H1 (cell line): ENCODE measurements at regions not wholly inside any gene's neighbourhood (a gene's known extent, or its start where the extent isn't known, plus 50 kb on each side); places are given as distances from the start of the nearest gene placed in this dataset.

Source experiments
- CTCF ChIA-PET: fragments of 300-600 bp; sonication (Branson Sonifier 250); formaldehyde crosslinking; loops from one replicate; lab custom pipeline; 2021; ENCODE audit not compliant: partially characterized antibody; lab: Charles Lee
- POLR2A ChIA-PET: fragments of 300-600 bp; sonication (Branson Sonifier 250); formaldehyde crosslinking; loops from one replicate; lab custom pipeline; 2021; ENCODE audit warnings: inconsistent platforms; ENCODE audit not compliant: partially characterized antibody; lab: Charles Lee
- DNase-seq, 2 experiments: peaks; one replicate each; pipeline versions ENCODE4 v3.0.0 to v3.0.0-alpha.2; 2010 to 2022; ENCODE audit warnings: low spot score in 2 of 2, low read depth in 1 of 2, mixed read lengths in 1 of 2
- FAIRE-seq: peaks from 2 replicates; lab custom pipeline; 2011; peaks lifted over from hg19 to GRCh38; lab: Jason Lieb, UNC
- H2AFZ ChIP-seq: 2 replicates; pipeline ENCODE4 v1.8.1; 2012; ENCODE audit warnings: low read length, inconsistent platforms
- H2AK5ac ChIP-seq: 2 replicates; pipeline ENCODE4 v1.6.1; 2013; ENCODE audit warnings: low read depth, low read length
- H2BK120ac ChIP-seq: replicated peaks from 2 replicates; pipeline ENCODE3; 2013; ENCODE audit warnings: low read depth, low read length, inconsistent platforms
- H2BK12ac ChIP-seq: 2 replicates; pipeline ENCODE4 v1.6.1; 2013; ENCODE audit warnings: low read depth, low read length
- H2BK15ac ChIP-seq: 2 replicates; pipeline ENCODE4 v1.6.1; 2013; ENCODE audit warnings: low read length
- H2BK20ac ChIP-seq: 2 replicates; pipeline ENCODE4 v1.6.1; 2013; ENCODE audit warnings: low read length
- H2BK5ac ChIP-seq: 2 replicates; pipeline ENCODE4 v1.6.1; 2013; ENCODE audit warnings: low read depth, low read length
- H3K14ac ChIP-seq: 2 replicates; pipeline ENCODE4 v1.6.1; 2013; ENCODE audit warnings: inconsistent platforms; ENCODE audit not compliant: insufficient read length
- H3K18ac ChIP-seq: 2 replicates; pipeline ENCODE4 v1.6.1; 2013; ENCODE audit warnings: low read length; ENCODE audit errors: extremely low read depth
- H3K23ac ChIP-seq: 2 replicates; pipeline ENCODE4 v1.6.1; 2013; ENCODE audit warnings: inconsistent platforms; ENCODE audit not compliant: insufficient read length
- H3K23me2 ChIP-seq: 2 replicates; pipeline ENCODE4 v1.6.1; 2013; ENCODE audit warnings: low read depth, low read length
- H3K27ac ChIP-seq: 2 replicates; pipeline ENCODE4 v1.6.1; 2011; ENCODE audit warnings: low read depth, low read length, inconsistent platforms
- H3K27me3 ChIP-seq, 4 experiments: replicated peaks in 1 of 4; 1 replicate in 1 of 4; 2 replicates in 3 of 4; pipeline versions ENCODE4 v1.6.1 to v1.8.1; 2011 to 2013; ENCODE audit warnings: low read length in 3 of 4, mild to moderate bottlenecking in 3 of 4, inconsistent platforms in 2 of 4, mixed read lengths in 2 of 4, moderate library complexity in 1 of 4; ENCODE audit not compliant: control insufficient read depth in 3 of 4, insufficient read depth in 3 of 4; ENCODE audit errors: extremely low read depth in 1 of 4
- H3K36me3 ChIP-seq, 4 experiments: 2 replicates each; pipeline versions ENCODE4 v1.6.1 to v1.8.1; 2011 to 2013; ENCODE audit warnings: mild to moderate bottlenecking in 4 of 4, low read length in 3 of 4, moderate library complexity in 2 of 4, control low read depth in 1 of 4, inconsistent platforms in 1 of 4; ENCODE audit not compliant: insufficient read depth in 4 of 4, control insufficient read depth in 2 of 4
- H3K4ac ChIP-seq: replicated peaks from 2 replicates; pipeline ENCODE3; 2013; ENCODE audit warnings: low read length, low read depth, mixed read lengths, inconsistent platforms; ENCODE audit not compliant: insufficient read length
- H3K4me1 ChIP-seq, 4 experiments: replicated peaks in 1 of 4; 1 replicate in 1 of 4; 2 replicates in 3 of 4; pipeline versions ENCODE4 v1.6.1 to v1.8.1; 2011 to 2013; ENCODE audit warnings: low read length in 3 of 4, inconsistent platforms in 2 of 4, mixed read lengths in 1 of 4; ENCODE audit not compliant: insufficient read depth in 4 of 4, control insufficient read depth in 3 of 4
- H3K4me2 ChIP-seq, 2 experiments: 2 replicates each; pipeline versions ENCODE4 v1.6.1 to v1.8.1; 2011 to 2013; ENCODE audit warnings: low read depth in 2 of 2, low read length in 2 of 2, control low read depth in 1 of 2, inconsistent platforms in 1 of 2, mild to moderate bottlenecking in 1 of 2; ENCODE audit not compliant: insufficient read depth in 1 of 2
- H3K4me3 ChIP-seq, 4 experiments: fragments of 200-600, 300-600 bp in 1 of 4; sonication (generic), shearing (Covaris generic), sonication (Bioruptor Twin) in 1 of 4; 2 replicates each; pipeline versions ENCODE4 v1.5.1 to v1.8.1; 2011 to 2016; ENCODE audit warnings: low read length in 4 of 4, low read depth in 3 of 4, control low read depth in 2 of 4, inconsistent platforms in 2 of 4, mild to moderate bottlenecking in 2 of 4, mixed read lengths in 1 of 4, moderate library complexity in 1 of 4; ENCODE audit not compliant: insufficient read depth in 2 of 4; ENCODE audit errors: extremely low read depth in 1 of 4
- H3K56ac ChIP-seq: replicated peaks from 2 replicates; pipeline ENCODE3; 2013; ENCODE audit warnings: low read depth, mild to moderate bottlenecking, mixed read lengths, low read length, inconsistent platforms; ENCODE audit not compliant: insufficient read length
- H3K79me1 ChIP-seq: 2 replicates; pipeline ENCODE4 v1.6.1; 2013; ENCODE audit warnings: low read depth, low read length, control low read depth
- H3K79me2 ChIP-seq, 2 experiments: 2 replicates each; pipeline versions ENCODE4 v1.6.1 to v1.8.1; 2012 to 2013; ENCODE audit warnings: low read length in 2 of 2, mild to moderate bottlenecking in 2 of 2, inconsistent platforms in 1 of 2; ENCODE audit not compliant: insufficient read depth in 2 of 2, control insufficient read depth in 1 of 2
- H3K9ac ChIP-seq, 4 experiments: replicated peaks in 1 of 4; 1 replicate in 1 of 4; 2 replicates in 3 of 4; pipeline versions ENCODE4 v1.6.1 to v1.8.1; 2011 to 2013; ENCODE audit warnings: low read depth in 3 of 4, low read length in 3 of 4, control low read depth in 2 of 4, mild to moderate bottlenecking in 2 of 4, moderate library complexity in 2 of 4, inconsistent platforms in 1 of 4; ENCODE audit errors: extremely low read depth in 1 of 4
- H3K9me3 ChIP-seq, 2 experiments: 2 replicates each; pipeline versions ENCODE4 v1.6.1 to v1.8.1; 2012 to 2013; ENCODE audit warnings: mild to moderate bottlenecking in 2 of 2, moderate library complexity in 2 of 2, control low read depth in 1 of 2, inconsistent platforms in 1 of 2, low read depth in 1 of 2, low read length in 1 of 2, mixed read lengths in 1 of 2; ENCODE audit not compliant: insufficient read depth in 2 of 2
- H4K20me1 ChIP-seq, 2 experiments: replicated peaks in 1 of 2; 2 replicates each; pipeline versions ENCODE3 to v1.8.1; 2011 to 2013; ENCODE audit warnings: inconsistent platforms in 2 of 2, low read length in 2 of 2, mild to moderate bottlenecking in 1 of 2; ENCODE audit not compliant: insufficient read depth in 2 of 2, control insufficient read depth in 1 of 2
- H4K5ac ChIP-seq: 2 replicates; pipeline ENCODE4 v1.6.1; 2013; ENCODE audit warnings: low read length, low read depth, mixed read lengths, inconsistent platforms; ENCODE audit not compliant: insufficient read length
- H4K8ac ChIP-seq: 2 replicates; pipeline ENCODE4 v1.8.0; 2013; ENCODE audit warnings: mild to moderate bottlenecking, moderate library complexity, low read length, inconsistent platforms; ENCODE audit not compliant: insufficient read depth; ENCODE audit errors: extremely low read depth
- H4K91ac ChIP-seq: replicated peaks from 2 replicates; pipeline ENCODE3; 2013; ENCODE audit warnings: low read length, mixed read lengths, inconsistent platforms; ENCODE audit not compliant: insufficient read length
- EGR1 ChIP-seq: IDR thresholded peaks from 2 replicates; pipeline ENCODE4 v1.6.1; 2011; ENCODE audit warnings: low read depth, low read length, borderline replicate concordance
- FOSL1 ChIP-seq: IDR thresholded peaks from 2 replicates; pipeline ENCODE4 v1.6.1; 2011; ENCODE audit warnings: mild to moderate bottlenecking, low read depth, low read length, moderate library complexity; ENCODE audit not compliant: insufficient read depth
- POLR2AphosphoS5 ChIP-seq: IDR thresholded peaks from 2 replicates; pipeline ENCODE4 v1.6.1; 2011; ENCODE audit warnings: low read depth, low read length
- RAD21 ChIP-seq, 2 experiments: IDR thresholded peaks in 1 of 2; conservative IDR thresholded peaks in 1 of 2; 2 replicates each; pipeline ENCODE4 v1.6.1; 2011; ENCODE audit warnings: low read depth in 2 of 2, low read length in 2 of 2, improper control_type of control experiment in 1 of 2, inconsistent platforms in 1 of 2, mild to moderate bottlenecking in 1 of 2, moderate library complexity in 1 of 2
- SIN3A ChIP-seq, 2 experiments: IDR thresholded peaks in 1 of 2; conservative IDR thresholded peaks in 1 of 2; 2 replicates each; pipeline ENCODE4 v1.6.1; 2011 to 2012; ENCODE audit warnings: low read length in 2 of 2, improper control_type of control experiment in 1 of 2, low read depth in 1 of 2, mild to moderate bottlenecking in 1 of 2
- SIRT6 ChIP-seq: IDR thresholded peaks from one replicate; pipeline ENCODE4 v1.7.1; 2012; ENCODE audit warnings: low read length, inconsistent platforms
- SP1 ChIP-seq: IDR thresholded peaks from 2 replicates; pipeline ENCODE4 v1.6.1; 2011; ENCODE audit warnings: low read depth, low read length
- TBP ChIP-seq: IDR thresholded peaks from 2 replicates; pipeline ENCODE4 v1.6.1; 2011; ENCODE audit warnings: low read depth, low read length, improper control_type of control experiment
- ZNF274 ChIP-seq: IDR thresholded peaks from 2 replicates; pipeline ENCODE4 v1.7.0; 2012; ENCODE audit warnings: low read length, borderline replicate concordance; ENCODE audit errors: extremely low read depth
- WGBS, 2 experiments: shearing (Covaris generic) in 1 of 2; methylation state at CpG; one replicate each; pipeline versions ENCODE4 v1.1.6 to v1.1.7; 2013 to 2015; ENCODE audit warnings: low lambda C conversion rate in 2 of 2, mixed read lengths in 2 of 2, inconsistent platforms in 1 of 2, low coverage in 1 of 2, missing lambda C conversion rate in 1 of 2; ENCODE audit not compliant: insufficient replicate concordance in 2 of 2, insufficient coverage in 1 of 2, insufficient read length in 1 of 2; ENCODE audit errors: extremely low coverage in 1 of 2, missing lambda C conversion rate in 1 of 2; 5-methylcytosine and 5-hydroxymethylcytosine counted together
- TF ChIP-seq, protein P1 (sequence below): IDR thresholded peaks from 2 replicates; pipeline ENCODE4 v1.6.1; 2012; ENCODE audit warnings: low read length, inconsistent platforms

DNA sequence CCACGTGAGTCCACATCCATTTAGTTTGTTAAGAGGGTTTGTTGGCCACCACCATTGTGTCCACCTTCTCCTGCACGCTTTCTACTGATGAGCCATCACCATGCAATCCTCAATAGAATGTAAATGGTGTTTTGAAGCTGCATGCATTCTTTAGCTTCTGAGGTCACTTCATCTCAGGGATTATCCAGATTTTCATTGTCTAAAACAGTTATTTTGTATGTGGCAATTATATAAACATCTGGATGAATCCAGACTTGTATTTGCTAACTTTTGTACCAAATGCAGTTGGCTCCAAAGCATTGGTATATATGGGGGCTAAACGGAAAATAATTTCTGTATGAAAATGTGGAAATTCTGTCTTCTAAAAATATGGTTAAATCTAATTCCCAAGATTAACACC lies 231.2 kb upstream of the ARID1B start:
- POLR2A ChIA-PET = no interaction called here
- WGBS, 2 experiments = 91% methylated on average over 3 of the region's 3 CpGs; no CpG with 5 or more reads in 1 of the 2 experiments
- Histone ChIP-seq H3K4me1 (no peaks in the 10 kb centered on the region), H2AFZ (no peak overlapping the region), H2BK5ac (no peak overlapping the region), H3K27me3 (no peaks in the 10 kb centered on the region), H3K4ac (no peak overlapping the region), H3K18ac (no peak overlapping the region), H2AK5ac (no peak overlapping the region), H2BK12ac (no peak overlapping the region), H3K36me3 (no peaks in the 10 kb centered on the region), H2BK120ac (no peak overlapping the region), H3K4me2 (no peak overlapping the region), H4K5ac (no peak overlapping the region), H3K9me3 (no peaks in the 10 kb centered on the region), H2BK15ac (no peak overlapping the region), H3K4me3 (no peak overlapping the region), H3K27ac (no peak overlapping the region), H3K23me2 (no peaks in the 10 kb centered on the region), H4K91ac (no peak overlapping the region), H3K79me1 (no peaks in the 10 kb centered on the region), H3K14ac (no peak overlapping the region), H3K79me2 (no peaks in the 10 kb centered on the region), H3K23ac (no peak overlapping the region), H4K8ac (no peak overlapping the region), H3K9ac (no peak overlapping the region), H4K20me1 (no peaks in the 10 kb centered on the region), H2BK20ac (no peak overlapping the region), H3K56ac (no peak overlapping the region)
- FAIRE-seq = no peak
- no peak for DNase-seq
- CTCF ChIA-PET = interaction anchor here (1.2 kb wide), 1 partner anchor 23 kb away, joined by 3 read pairs; no protein-coding TSS in a partner anchor
- TF ChIP-seq EGR1 (no peak), POLR2AphosphoS5 (no peak), RAD21 (IDR thresholded peaks at IDR 0.05 in 1 of 2, conservative IDR thresholded peaks at IDR 0.05 in 1 of 2; ENCODE audit: low read depth in 2 of 2, low read length in 2 of 2) (no peak), ZNF274 (no peak), SIRT6 (no peak), FOSL1 (no peak), TBP (no peak), SP1 (no peak), SIN3A (conservative IDR thresholded peaks at IDR 0.05 in 1 of 2, IDR thresholded peaks at IDR 0.05 in 1 of 2; ENCODE audit: low read depth in 1 of 2, low read length in 2 of 2) (no peak)
- TF ChIP-seq, protein P1, sequence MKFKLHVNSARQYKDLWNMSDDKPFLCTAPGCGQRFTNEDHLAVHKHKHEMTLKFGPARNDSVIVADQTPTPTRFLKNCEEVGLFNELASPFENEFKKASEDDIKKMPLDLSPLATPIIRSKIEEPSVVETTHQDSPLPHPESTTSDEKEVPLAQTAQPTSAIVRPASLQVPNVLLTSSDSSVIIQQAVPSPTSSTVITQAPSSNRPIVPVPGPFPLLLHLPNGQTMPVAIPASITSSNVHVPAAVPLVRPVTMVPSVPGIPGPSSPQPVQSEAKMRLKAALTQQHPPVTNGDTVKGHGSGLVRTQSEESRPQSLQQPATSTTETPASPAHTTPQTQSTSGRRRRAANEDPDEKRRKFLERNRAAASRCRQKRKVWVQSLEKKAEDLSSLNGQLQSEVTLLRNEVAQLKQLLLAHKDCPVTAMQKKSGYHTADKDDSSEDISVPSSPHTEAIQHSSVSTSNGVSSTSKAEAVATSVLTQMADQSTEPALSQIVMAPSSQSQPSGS = no peak
